AG08396 (cell line): ENCODE measurements at regions not wholly inside any gene's neighbourhood (a gene's known extent, or its start where the extent isn't known, plus 50 kb on each side); places are given as distances from the start of the nearest gene placed in this dataset.

Source experiments
- DNase-seq: peaks from one replicate; pipeline ENCODE4 v3.0.0; 2012; ENCODE audit warnings: low spot score, mixed read lengths

DNA sequence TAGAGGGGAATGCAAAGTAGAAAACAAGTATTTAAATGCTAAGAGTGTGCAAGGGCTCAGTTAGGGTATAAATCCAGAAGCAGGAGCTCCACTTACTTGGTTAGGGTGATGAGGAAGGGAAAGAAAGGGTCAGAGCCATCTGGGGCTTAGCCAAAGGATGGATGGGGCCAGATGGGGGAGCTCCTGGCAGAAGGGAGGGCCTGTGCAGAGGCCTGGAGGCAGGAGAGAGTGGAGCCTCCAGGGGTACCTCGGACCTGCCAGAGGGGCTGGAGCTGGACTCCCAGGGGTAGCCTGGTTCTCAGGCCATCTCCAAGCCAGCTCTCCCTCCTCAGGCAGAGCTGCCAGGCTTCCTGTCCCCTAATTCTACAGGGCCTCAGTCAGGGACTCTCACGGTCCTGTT lies 506.3 kb downstream of the SHQ1 start:
- no peak for DNase-seq

GRCh38 chr3:72341380-72341770 lies 506.9 kb downstream of the SHQ1 start:
- DNase-seq, result no peak

GRCh38 chr3:72340476-72341379 lies 507.5 kb downstream of the SHQ1 start:
- DNase-seq, result no peak

- DNase-seq, result no peak
Observed at GRCh38 chr3:72340056-72340455, 508.2 kb downstream of the SHQ1 start.

GRCh38 chr3:72339670-72340030 lies 508.6 kb downstream of the SHQ1 start:
- no peak for DNase-seq

DNA sequence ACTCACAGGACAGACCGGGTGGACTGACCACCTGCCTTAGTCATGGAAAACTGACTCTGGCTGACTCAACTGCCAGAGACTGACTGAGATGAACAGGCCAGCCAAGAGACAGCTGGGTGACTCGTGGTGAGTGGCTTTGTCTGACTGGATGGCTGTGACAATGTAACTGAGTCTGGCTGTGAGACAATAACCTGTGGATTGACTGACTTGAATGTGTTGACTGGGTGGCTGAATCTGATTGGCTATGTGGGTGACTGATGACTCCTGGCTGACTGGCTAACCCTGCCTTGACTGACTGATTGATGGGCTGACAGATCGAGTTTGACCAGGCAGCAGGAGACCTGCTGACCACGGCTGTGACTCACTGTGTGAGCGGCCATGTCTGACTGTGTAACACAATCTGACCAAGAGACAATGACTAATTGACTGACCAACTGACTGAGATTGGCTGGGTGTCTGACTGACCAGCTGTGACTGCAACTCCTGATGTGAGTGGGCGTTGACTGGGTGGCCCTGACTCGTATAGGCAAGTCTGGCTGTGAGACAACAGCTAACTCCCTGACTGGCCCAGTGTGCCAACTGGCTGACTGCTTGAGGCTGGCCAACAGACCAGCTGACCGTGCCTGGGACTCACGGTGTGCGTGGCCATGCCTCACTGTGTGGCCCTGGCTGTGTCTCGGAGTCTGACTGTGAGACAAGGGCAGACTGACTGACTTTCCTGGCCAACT lies 509.1 kb downstream of the SHQ1 start:
- DNase-seq, result peak; percentile 85

DNA sequence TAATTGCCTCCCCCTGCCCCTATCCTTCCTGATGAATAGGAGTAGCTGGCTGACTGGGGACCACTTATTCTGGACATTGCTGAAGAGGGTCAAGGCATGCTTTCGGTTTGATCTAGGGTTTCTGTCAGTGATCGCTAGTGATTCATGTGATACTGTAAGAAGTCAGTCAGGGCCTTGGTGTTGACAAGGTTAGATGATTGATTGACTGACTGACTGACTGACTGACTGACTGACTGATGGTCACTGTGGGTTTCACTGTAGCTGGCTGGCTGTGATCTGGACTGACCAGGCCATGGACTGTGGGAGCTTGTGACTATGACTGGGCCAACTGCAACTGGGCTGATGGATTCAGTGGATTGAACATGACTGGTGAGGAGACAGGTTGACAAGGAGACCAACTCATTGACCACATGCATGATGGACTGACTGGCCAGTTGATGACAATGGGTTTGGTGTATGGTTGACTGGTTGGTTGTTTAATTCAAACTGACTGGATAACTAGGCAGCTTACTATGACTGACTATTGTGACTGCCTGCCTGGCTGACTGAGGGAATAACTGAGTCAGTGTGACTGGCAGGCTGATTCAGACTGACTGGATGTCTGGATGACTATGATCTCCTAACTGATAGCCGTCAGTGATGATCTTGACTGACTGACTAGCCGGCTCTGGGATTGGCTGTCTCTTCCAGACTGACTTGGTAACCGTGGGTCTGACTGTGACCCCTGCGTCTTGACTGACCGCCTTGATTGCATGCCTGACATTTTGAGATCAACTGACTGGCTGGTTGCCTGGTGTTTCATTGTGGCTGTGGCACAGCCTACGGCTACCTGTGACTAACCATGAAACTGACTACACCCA lies 509.9 kb downstream of the SHQ1 start:
- peak; percentile 31 for DNase-seq

DNA sequence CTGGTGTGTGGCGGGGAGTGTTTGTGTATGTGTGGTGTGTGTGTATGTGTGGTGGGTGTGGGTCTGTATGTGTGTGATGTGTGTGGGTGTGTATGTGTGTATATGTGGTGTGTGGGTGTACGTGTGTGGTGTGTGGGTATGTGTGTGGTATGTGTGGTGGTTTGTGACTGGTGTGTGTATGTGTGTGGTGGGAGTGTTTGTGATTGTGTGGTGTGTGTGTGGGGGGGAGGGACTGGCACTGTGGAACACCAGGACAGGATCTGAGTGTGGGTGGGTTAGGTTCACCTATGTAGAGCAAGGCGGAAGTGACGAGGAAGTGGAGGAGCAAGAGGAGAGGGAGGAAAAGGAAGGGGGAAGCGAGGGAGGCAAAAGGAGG lies 510.8 kb downstream of the SHQ1 start:
- DNase-seq, result no peak

DNA sequence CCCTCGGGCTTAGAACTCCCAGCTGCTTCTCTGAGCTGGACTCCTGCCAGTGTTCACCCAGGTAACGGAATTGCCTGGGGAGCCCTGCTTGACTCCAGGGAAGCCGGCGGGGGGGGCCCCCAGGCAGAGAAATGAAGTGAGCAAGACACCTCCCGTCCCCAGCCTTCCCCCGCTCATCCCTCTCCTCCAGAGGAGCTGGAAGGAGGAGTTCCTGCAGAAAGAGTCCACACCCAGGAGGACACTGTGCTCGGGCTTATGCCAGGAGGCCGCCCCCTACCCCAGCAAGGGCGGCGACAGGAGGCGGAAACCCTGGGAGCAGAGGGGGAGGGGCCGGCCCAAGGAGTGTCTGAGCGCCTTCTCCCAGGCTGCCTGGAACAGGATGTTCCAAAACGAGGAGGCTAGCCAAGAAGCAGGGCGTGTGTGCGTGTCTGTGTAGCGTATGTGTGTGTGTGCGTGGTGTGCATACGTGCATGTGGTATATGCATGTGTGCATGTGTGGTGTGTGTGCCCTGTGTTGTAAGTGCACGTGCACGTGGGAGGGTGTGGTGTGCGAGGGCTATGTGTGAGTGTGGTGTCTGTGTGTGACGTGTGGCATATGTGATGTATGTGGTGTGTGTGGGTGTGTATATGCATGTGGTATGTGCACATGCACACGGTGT lies 511.3 kb downstream of the SHQ1 start:
- peak; percentile 17 for DNase-seq

- no peak for DNase-seq
Observed at GRCh38 chr3:72336114-72336651, 512.1 kb downstream of the SHQ1 start.

- DNase-seq, result no peak
Observed at GRCh38 chr3:72335458-72336095, 512.7 kb downstream of the SHQ1 start.

DNA sequence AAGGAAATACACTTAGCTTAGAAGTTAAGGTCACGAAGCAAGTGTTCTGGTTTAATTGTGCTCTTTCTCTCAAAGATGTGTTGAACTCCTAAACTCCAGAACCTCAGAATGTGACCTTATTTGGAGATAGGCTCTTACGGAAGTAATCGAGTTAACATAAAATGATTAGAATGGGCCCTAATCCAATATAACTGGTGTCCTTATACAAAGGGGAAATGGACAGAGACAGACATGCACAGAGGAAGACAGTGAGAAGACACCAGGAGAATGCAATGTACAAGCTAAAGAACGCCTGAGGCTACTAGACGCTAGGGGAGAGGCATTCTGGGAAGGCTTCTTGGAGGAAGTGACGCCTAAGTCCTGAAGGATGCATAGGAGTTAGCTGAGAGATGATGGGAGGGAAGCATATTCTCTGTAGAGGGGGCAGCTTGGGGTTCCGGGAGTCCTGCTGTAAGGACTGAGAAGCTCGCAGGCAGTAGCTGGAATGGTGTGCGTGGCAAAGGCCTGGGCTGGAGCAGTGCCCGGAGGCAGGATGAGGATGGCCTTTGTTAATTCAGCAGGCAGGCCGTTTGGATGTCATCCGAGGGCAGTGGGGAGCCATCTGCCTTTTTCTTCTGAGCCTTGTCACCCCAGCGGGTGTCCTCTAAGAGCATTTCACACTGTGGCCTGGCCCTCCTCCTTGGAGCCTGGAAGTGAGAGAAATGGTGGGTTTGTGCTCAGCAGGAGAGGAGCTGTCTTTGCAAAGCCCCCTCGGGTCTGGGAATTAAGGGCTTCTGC lies 513.4 kb downstream of the SHQ1 start:
- no peak for DNase-seq

DNA sequence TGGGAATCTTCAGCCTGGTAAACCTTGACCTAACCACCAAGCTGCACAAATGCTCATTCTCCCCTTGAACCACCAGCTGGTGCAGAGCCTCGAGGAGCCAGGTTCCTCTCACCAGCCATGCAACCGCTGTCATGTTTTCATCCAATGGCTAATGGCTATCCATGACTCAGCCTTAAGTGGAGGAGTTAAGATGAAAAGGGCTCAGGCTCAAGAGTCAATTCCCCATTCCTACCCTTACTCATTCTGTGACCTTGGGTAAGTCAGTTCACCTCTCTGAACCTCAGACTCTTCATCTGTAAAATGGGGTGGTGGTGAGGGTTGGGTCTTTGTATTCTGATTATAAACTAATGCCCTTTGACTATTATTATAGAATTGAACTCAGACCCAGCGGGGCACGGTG lies 515.6 kb downstream of the SHQ1 start:
- DNase-seq, result no peak

DNA sequence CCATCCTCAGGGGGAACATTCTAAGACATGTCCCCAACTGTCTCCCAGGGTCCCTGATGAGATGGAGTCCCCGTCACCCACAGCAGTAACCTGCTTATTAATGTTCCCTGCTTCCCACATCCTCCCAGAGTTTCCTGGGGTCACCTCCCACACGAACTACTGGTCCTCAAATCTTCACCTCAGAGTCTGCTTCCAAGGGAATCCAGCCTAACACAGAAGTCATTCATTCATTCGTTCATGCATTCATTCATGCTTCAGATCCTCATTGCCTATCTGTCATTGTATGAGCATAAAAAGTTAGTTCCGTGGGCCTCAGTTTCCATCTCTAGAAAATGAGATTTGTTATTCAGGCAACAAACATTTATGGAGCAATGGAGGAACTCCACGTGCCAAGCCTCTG lies 516.2 kb downstream of the SHQ1 start:
- no peak for DNase-seq

DNA sequence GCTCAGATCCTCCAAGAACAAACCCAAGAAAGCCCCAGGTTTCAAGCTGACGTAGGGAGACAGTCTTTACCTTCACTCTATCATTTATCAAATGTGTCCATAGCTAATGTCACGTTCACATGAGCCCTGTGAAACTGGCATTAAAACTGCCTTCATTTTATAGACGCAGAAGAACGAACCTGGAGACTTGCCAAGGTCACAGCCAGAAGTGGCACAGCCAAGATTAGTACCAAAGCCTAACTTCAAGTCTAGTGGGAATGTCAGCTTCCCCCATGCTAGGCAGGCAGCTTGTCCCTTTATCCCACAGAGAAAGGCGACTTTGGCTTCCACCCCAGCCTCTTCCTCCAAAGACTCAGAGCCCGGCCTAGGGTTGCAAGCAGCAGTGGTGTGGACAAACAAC lies 517.2 kb downstream of the SHQ1 start:
- no peak for DNase-seq

GRCh38 chr3:72329354-72329753 lies 518.9 kb downstream of the SHQ1 start:
- peak; percentile 30 for DNase-seq

- no peak for DNase-seq
Observed at GRCh38 chr3:72328755-72329277, 519.4 kb downstream of the SHQ1 start.

DNA sequence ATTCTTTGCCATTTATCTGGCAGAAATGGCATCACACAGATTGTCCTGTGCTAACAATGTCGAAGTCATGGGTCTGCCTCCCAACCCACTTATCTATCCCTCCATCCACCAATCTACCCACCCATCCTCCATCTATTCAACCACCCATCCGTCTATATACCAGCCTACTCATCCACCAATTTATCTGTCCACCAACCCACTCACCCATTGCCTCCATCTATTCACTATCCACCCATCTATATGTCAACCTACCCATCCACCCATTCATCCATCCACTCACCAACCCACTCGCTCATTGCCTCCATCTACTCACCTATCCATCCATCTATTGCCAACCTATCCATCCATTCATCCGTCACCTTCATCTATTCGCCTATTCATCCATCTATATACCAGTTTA lies 521.2 kb downstream of the SHQ1 start:
- DNase-seq, result no peak

- DNase-seq, result no peak
Observed at GRCh38 chr3:72324253-72324811, 523.9 kb downstream of the SHQ1 start.

GRCh38 chr3:72323773-72324172 lies 524.5 kb downstream of the SHQ1 start:
- no peak for DNase-seq
